Ascending aorta (tissue), 2 donors: ENCODE measurements at regions not wholly inside any gene's neighbourhood (a gene's known extent, or its start where the extent isn't known, plus 50 kb on each side); places are given as distances from the start of the nearest gene placed in this dataset.

Experiments
- DNase-seq, 2 donors: peaks; one replicate each; pipeline ENCODE4 v3.0.0-alpha.2; 2019; ENCODE audit warnings: low spot score in 2 of 2
- H3K27ac ChIP-seq, 2 donors: fragments of 200-600 bp; sonication (generic); one replicate each; pipeline ENCODE4 v1.5.1; 2016 to 2017; ENCODE audit warnings: mild to moderate bottlenecking in 1 of 2
- H3K27me3 ChIP-seq: fragments of 200-600 bp; sonication (generic); one replicate; pipeline ENCODE4 v1.5.1; 2017
- H3K36me3 ChIP-seq, 2 donors: fragments of 200-600 bp; sonication (generic); one replicate each; pipeline ENCODE4 v1.5.1; 2016
- H3K4me1 ChIP-seq, 2 donors: fragments of 200-600 bp; sonication (generic); one replicate each; pipeline ENCODE4 v1.5.1; 2016 to 2017; ENCODE audit warnings: mild to moderate bottlenecking in 1 of 2
- H3K4me3 ChIP-seq, 2 donors: fragments of 200-600 bp; sonication (generic); one replicate each; pipeline ENCODE4 v1.5.1; 2016 to 2017; ENCODE audit warnings: mild to moderate bottlenecking in 1 of 2
- H3K9me3 ChIP-seq, 2 donors: fragments of 200-600 bp; sonication (generic); one replicate each; pipeline ENCODE4 v1.5.1; 2016
- CTCF ChIP-seq, 3 experiments: fragments of 200-600 bp in 2 of 3; fragments of 450-650 bp in 1 of 3; sonication (generic) in 2 of 3; IDR thresholded peaks; one replicate each; pipeline ENCODE4 v1.5.1; 2016 to 2019; ENCODE audit warnings: antibody characterized with exemption in 3 of 3, mild to moderate bottlenecking in 1 of 3, moderate library complexity in 1 of 3
- intact Hi-C: fragments of 100-400 bp; cut with DNase I; formaldehyde crosslinking; loops from one replicate; pipeline ENCODE4 v1.15.1; 2023

- H3K4me1 ChIP-seq, result no peaks in the 10 kb centered on the region
- H3K9me3 ChIP-seq, result no peaks in the 10 kb centered on the region
- intact Hi-C loops, result no loop called here
- H3K4me3 ChIP-seq, result no peak overlapping the region
- DNase-seq, result no peak
- H3K36me3 ChIP-seq, result no peaks in the 10 kb centered on the region
- TF ChIP-seq CTCF (IDR thresholded peaks at IDR 0.05), result no peak
- H3K27ac ChIP-seq, result no peak overlapping the region
- H3K27me3 ChIP-seq, result no peaks in the 10 kb centered on the region
Measured at GRCh38 chr11:80443177-80443576, 1002.3 kb upstream of the TENM4 start.

- Histone ChIP-seq H3K36me3 (no peaks in the 10 kb centered on the region), H3K4me3 (no peak overlapping the region), H3K27ac (no peak overlapping the region), H3K4me1 (no peaks in the 10 kb centered on the region), H3K27me3 (no peaks in the 10 kb centered on the region), H3K9me3 (no peaks in the 10 kb centered on the region)
- no peak for TF ChIP-seq CTCF (IDR thresholded peaks at IDR 0.05)
- DNase-seq, result no peak
- intact Hi-C loops, result no loop called here
Measured at GRCh38 chr11:80441821-80442220, 1001.0 kb upstream of the TENM4 start.

- no peak overlapping the region for H3K27ac ChIP-seq
- no peak for DNase-seq
- no peaks in the 10 kb centered on the region for H3K4me1 ChIP-seq
- intact Hi-C loops, result no loop called here
- H3K9me3 ChIP-seq, result no peaks in the 10 kb centered on the region
- H3K36me3 ChIP-seq, result no peaks in the 10 kb centered on the region
- no peak overlapping the region for H3K4me3 ChIP-seq
- no peaks in the 10 kb centered on the region for H3K27me3 ChIP-seq
- no peak for TF ChIP-seq CTCF (IDR thresholded peaks at IDR 0.05)
Measured at GRCh38 chr11:80440835-80441234, 1000.0 kb upstream of the TENM4 start.

- intact Hi-C loops, result no loop called here
- no peak overlapping the region for H3K27ac ChIP-seq
Measured at GRCh38 chr11:80436547-80436946, 995.7 kb upstream of the TENM4 start.

GRCh38 chr11:80435345-80435744, 994.5 kb upstream of the TENM4 start:
- intact Hi-C loops, result no loop called here

More at GRCh38 chr11:80436547-80436946, 995.7 kb upstream of the TENM4 start:
- no peak for DNase-seq
- H3K27me3 ChIP-seq, result no peaks in the 10 kb centered on the region
- H3K36me3 ChIP-seq, result no peaks in the 10 kb centered on the region
- no peak for TF ChIP-seq CTCF (IDR thresholded peaks at IDR 0.05)
- H3K9me3 ChIP-seq, result no peaks in the 10 kb centered on the region
- no peak overlapping the region for H3K4me3 ChIP-seq
- H3K4me1 ChIP-seq, result no peaks in the 10 kb centered on the region

More at GRCh38 chr11:80435345-80435744, 994.5 kb upstream of the TENM4 start:
- H3K27ac ChIP-seq, result no peak overlapping the region
- H3K4me3 ChIP-seq, result no peak overlapping the region
- H3K9me3 ChIP-seq, result no peaks in the 10 kb centered on the region
- no peak for DNase-seq
- TF ChIP-seq CTCF (IDR thresholded peaks at IDR 0.05), result no peak
- H3K4me1 ChIP-seq, result no peaks in the 10 kb centered on the region
- no peaks in the 10 kb centered on the region for H3K36me3 ChIP-seq
- no peaks in the 10 kb centered on the region for H3K27me3 ChIP-seq
